ENCODE measurements at regions not wholly inside any gene's neighbourhood (a gene's known extent, or its start where the extent isn't known, plus 50 kb on each side); places are given as distances from the start of the nearest gene placed in this dataset.
A peak's percentile ranks its signal among the peaks of the same experiment; 100 is the strongest.

- no peak for DNase-seq (ENCODE audit: low spot score)
Measured at GRCh38 chr3:117954131-117954530, 1080.5 kb downstream of the IGSF11 start.

- DNase-seq (ENCODE audit: low spot score): no peak
Measured at GRCh38 chr3:117955196-117955595, 1079.5 kb downstream of the IGSF11 start.

GRCh38 chr3:117958027-117958426 is 1076.6 kb downstream of the IGSF11 start:
- DNase-seq (ENCODE audit: low spot score): no peak

- DNase-seq (ENCODE audit: low spot score): no peak
Measured at GRCh38 chr3:117962750-117963149, 1071.9 kb downstream of the IGSF11 start.

- no peak for DNase-seq (ENCODE audit: low spot score)
Measured at GRCh38 chr3:117963858-117964257, 1070.8 kb downstream of the IGSF11 start.

GRCh38 chr3:117964814-117965213 is 1069.8 kb downstream of the IGSF11 start:
- no peak for DNase-seq (ENCODE audit: low spot score)

GRCh38 chr3:117977504-117978228 is 1057.0 kb downstream of the IGSF11 start:
- DNase-seq (ENCODE audit: low spot score): no peak

- DNase-seq (ENCODE audit: low spot score): no peak
Measured at GRCh38 chr3:117979466-117979865, 1055.2 kb downstream of the IGSF11 start.

- DNase-seq (ENCODE audit: low spot score): no peak
Measured at GRCh38 chr3:117987256-117987655, 1047.4 kb downstream of the IGSF11 start.

GRCh38 chr3:117989982-117990381 is 1044.7 kb downstream of the IGSF11 start:
- no peak for DNase-seq (ENCODE audit: low spot score)

GRCh38 chr3:117990627-117991026 is 1044.0 kb downstream of the IGSF11 start:
- DNase-seq (ENCODE audit: low spot score): no peak

- DNase-seq (ENCODE audit: low spot score): no peak
Measured at GRCh38 chr3:117995842-117996437, 1038.7 kb downstream of the IGSF11 start.

GRCh38 chr3:117997201-117998049 is 1037.2 kb downstream of the IGSF11 start:
- DNase-seq (ENCODE audit: low spot score): peak; percentile 6

GRCh38 chr3:117998071-117998470 is 1036.6 kb downstream of the IGSF11 start:
- DNase-seq (ENCODE audit: low spot score): no peak

- DNase-seq (ENCODE audit: low spot score): no peak
Measured at GRCh38 chr3:118000219-118000618, 1034.4 kb downstream of the IGSF11 start.

GRCh38 chr3:118001380-118001779 is 1033.3 kb downstream of the IGSF11 start:
- no peak for DNase-seq (ENCODE audit: low spot score)

- no peak for DNase-seq (ENCODE audit: low spot score)
Measured at GRCh38 chr3:118011910-118012309, 1022.7 kb downstream of the IGSF11 start.

GRCh38 chr3:118029049-118029448 is 1005.6 kb downstream of the IGSF11 start:
- no peak for DNase-seq (ENCODE audit: low spot score)

GRCh38 chr3:118036215-118036614 is 998.4 kb downstream of the IGSF11 start:
- no peak for DNase-seq (ENCODE audit: low spot score)

GRCh38 chr3:118055381-118055780 is 979.3 kb downstream of the IGSF11 start:
- no peak for DNase-seq (ENCODE audit: low spot score)

- DNase-seq (ENCODE audit: low spot score): no peak
Measured at GRCh38 chr3:118057086-118057485, 977.6 kb downstream of the IGSF11 start.

GRCh38 chr3:118059096-118059495 is 975.5 kb downstream of the IGSF11 start:
- no peak for DNase-seq (ENCODE audit: low spot score)

- no peak for DNase-seq (ENCODE audit: low spot score)
Measured at GRCh38 chr3:118067439-118067838, 967.2 kb downstream of the IGSF11 start.

All from hematopoietic multipotent progenitor cell treated with erythropoietin and hydrocortisone succinate and interleukin-3 and kit ligand, for 15 days (in vitro differentiated cells).